ENCODE measurements at regions not wholly inside any gene's neighbourhood (a gene's known extent, or its start where the extent isn't known, plus 50 kb on each side); places are given as distances from the start of the nearest gene placed in this dataset.
A peak's percentile ranks its signal among the peaks of the same experiment; 100 is the strongest.

DNA sequence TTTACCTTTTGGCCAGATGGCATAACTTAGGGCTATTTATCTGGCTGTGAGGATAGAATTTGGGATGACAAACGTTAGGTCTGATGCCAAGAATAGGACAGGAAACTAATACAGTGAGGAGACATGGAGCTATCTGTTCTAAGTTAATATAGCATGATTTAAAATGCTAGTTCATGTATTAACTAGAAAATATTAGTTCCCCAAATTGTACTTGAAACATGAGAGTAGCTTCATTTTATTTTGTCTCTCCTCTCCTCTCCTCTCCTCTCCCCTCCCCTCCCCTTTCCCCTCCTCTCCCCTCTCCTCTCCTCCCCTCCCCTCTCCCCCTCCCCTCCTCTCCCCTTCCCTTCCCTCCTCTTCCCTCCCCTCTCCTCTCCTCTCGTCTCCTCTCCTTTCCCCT, 101.1 kb upstream of the MYO16 start:
- DNase-seq (ENCODE audit: low spot score), result no peak

- DNase-seq (ENCODE audit: low spot score), result no peak
Measured at GRCh38 chr13:108533842-108534241, 95.6 kb upstream of the MYO16 start.

DNA sequence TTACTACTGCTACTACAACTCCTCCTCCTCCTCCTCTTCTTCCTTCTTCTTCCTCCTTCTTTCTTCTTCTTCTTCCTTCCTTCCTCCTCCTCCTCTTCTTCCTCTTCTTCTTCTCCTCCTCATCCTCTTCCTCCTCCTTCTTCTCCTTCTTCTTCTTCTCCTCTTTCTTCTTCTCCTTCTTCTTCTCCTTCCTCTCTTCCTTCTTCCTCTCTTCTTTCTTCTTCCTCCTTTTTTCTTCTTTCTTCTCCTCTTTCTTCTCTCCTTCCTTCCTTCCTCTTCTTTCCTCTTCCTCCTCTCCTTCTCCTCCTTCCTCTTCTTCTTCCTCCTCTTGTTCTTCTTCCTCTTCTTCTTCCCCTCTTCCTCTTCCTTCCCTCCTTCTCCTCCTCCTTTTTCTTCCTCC, 94.7 kb upstream of the MYO16 start:
- DNase-seq (ENCODE audit: low spot score), result no peak

DNA sequence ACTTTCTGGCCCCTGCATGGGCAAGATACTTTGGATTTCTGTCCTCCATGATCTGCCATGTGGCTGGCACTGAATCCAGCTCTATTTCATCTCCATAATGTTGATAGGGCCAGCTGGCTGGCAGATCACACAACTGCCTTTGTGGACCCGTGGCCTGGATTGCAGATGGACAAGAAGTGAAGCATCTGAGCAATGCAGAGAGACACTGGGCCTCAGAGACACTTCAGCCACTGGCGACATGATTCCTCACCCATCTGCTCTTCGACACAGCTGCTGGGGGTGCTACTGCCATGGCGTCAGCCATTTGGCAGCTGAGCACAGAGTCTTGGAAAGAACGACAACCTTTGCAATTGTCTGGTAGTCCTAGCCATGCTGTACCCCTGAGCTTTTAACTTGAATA, 79.5 kb upstream of the MYO16 start:
- DNase-seq (ENCODE audit: low spot score), result no peak

GRCh38 chr13:108551674-108552073, 77.7 kb upstream of the MYO16 start:
- no peak for DNase-seq (ENCODE audit: low spot score)

DNA sequence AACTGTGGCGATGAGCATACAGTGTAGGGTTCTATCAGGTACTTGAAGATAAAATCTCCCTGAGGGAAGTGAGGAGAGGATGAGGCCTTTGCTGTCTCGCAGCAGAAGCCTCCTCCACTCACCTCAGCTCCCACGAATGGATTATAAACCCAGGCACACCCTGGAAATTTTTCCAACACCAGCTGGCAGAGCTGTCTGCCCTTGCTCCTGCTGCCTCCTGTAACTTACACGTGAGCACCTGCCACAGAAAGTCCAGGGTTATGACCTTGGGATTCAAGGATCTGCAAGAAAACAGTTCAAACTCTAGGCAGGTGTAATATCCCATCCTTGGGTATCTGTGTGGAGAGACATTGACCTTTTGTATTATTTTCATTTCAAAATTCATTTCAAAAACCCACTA, 70.9 kb upstream of the MYO16 start:
- DNase-seq (ENCODE audit: low spot score), result no peak

DNA sequence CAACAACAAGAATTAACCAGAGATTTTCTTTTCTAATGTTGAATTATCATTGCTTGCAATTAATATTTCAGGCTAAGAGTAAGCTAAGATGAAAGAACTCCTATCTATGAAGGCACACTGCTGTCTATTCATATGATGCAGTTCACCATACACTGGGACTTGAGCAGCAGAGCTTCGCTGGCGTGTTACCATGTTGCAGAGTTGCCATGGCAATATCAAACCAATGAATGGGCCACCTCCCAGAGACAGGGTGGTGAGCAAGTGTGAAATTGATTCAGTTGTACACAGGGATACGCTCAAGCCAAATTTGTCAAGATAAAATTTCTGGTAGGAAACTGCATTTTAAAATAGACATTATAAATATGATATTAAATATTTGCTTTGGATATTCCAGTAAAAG, 69.3 kb upstream of the MYO16 start:
- no peak for DNase-seq (ENCODE audit: low spot score)

DNA sequence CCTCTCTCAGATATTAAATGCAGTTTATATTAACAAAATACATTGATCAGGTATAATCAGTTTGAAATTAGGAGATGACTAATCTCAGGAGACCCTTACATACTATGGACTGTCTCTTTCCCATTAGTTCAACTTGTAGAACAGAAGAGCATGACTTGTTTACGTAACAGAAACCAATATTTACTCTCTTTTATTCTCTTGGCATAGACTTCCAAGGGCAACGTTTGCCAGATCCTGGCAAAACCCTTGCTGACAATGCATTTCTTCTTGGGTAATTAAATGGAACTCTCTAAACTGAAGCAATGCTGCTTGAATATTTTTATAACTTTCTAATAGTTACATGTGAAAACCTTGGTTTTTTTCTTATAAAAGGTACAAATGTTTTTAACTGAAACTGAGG, 68.3 kb upstream of the MYO16 start:
- no peak for DNase-seq (ENCODE audit: low spot score)

GRCh38 chr13:108566413-108567170, 62.8 kb upstream of the MYO16 start:
- no peak for DNase-seq (ENCODE audit: low spot score)

- DNase-seq (ENCODE audit: low spot score), result peak; percentile 15
Measured at GRCh38 chr13:108572782-108573211, 56.6 kb upstream of the MYO16 start.

DNA sequence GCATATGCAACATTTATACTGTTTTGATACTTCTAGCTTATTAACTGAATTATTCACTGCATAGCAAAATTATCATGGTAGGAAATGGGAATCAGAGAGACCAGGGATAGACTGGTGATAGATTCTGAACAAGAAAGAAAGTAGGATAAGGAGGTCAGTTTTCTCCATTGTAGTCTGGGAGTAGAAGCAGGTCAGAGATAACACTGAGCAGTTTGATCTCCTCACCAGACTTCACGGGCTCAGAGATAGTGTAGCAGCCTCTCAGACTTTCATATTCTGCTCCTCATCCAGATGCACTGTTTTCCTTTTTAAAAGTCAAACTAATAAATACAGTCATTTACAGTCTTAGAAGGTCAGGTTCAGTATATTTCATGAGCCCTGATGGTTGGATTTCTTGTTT, 56.0 kb upstream of the MYO16 start:
- no peak for DNase-seq (ENCODE audit: low spot score)

GRCh38 chr13:108574856-108575255, 54.6 kb upstream of the MYO16 start:
- DNase-seq (ENCODE audit: low spot score), result no peak

DNA sequence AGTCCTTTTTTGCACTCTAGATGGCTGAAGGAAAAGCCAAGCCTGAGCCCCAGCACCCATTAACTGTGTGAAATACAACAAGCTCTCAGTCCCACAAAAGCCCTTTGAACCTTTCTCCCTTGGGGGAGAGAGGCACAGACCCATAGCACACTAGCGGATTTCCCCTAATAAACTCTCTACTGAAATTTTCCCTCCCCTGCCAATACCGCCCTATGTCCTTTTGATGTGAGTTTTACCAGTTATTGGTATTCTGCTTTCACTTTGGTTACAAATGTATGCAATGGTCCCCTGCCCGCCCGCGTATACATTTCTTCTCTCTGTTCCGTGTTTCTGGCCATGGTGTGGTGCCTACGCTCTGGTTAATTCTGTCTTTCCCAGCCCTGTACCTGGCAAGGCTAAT, 54.0 kb upstream of the MYO16 start:
- no peak for DNase-seq (ENCODE audit: low spot score)

All from COLO829 (cell line).